ENCODE measurements at regions not wholly inside any gene's neighbourhood (a gene's known extent, or its start where the extent isn't known, plus 50 kb on each side); places are given as distances from the start of the nearest gene placed in this dataset.

DNA sequence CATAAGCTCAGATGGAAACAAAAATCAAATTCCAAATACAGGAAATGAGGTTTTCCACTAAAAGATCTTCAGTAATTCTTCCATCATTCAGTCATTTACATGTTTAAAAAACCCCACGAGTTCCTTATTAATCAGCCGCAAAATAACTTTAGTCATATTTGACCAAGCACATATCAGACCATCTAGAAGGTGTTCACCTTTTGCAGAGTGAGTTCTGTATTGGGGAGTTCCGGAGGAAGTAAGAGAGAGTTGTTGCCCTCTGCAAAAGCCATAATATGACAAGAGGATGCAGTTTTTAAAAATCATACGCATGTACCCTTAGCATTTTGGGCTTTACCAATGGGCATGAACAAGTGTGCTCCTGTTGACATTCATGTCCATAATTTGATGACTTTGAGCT, 61.6 kb downstream of the CCR1 start:
- DNase-seq (no peak), ATAC-seq (no peak)
- Mint-ChIP-seq H3K9me3 (peaks cover 0 to 5% of the 10 kb centered on the region in 2 donors), H3K27me3 (peaks cover 18% of the 10 kb centered on the region), H3K4me3 (no peak overlapping the region), H3K27ac (no peak overlapping the region), H3K4me1 (no peaks in the 10 kb centered on the region)

GRCh38 chr3:46146021-46146420, 62.1 kb downstream of the CCR1 start:
- Mint-ChIP-seq H3K4me3 (no peak overlapping the region), H3K9me3 (peaks cover 0 to 5% of the 10 kb centered on the region in 2 donors), H3K27me3 (peaks cover 18% of the 10 kb centered on the region), H3K27ac (no peak overlapping the region), H3K4me1 (no peaks in the 10 kb centered on the region)
- no peak for ATAC-seq
- DNase-seq, result no peak

GRCh38 chr3:46145147-46145546, 63.0 kb downstream of the CCR1 start:
- H3K4me3 Mint-ChIP-seq, result no peak overlapping the region
- ATAC-seq (no peak), DNase-seq (no peak)
- H3K9me3 Mint-ChIP-seq, result peaks cover 0 to 5% of the 10 kb centered on the region in 2 donors
- peaks cover 18% of the 10 kb centered on the region for H3K27me3 Mint-ChIP-seq
- H3K27ac Mint-ChIP-seq, result no peak overlapping the region
- no peaks in the 10 kb centered on the region for H3K4me1 Mint-ChIP-seq

DNA sequence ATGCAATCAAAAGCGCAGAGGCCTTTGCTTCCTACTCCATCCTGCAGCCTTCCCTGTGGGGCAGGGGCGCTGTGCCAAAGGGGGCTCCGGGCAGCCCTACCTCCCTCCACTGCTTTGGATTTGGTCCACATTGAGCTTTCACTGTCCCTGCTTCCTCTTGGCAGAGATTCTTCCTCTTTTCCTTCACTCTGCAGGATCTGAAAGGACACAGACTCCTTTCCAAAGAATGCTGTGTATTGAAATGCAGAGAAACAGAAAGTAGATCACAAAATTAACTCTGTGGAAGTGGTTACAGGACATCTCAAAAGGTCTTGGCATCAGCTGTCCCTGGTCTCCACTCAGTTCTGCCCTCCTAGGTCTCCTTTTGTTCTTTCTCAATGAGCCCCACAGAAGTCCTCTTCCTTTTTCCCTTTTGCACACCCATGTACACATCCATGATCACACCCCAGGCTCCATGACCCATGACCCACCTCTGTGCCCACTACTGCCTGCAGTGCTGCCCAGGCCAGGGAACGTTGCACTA, 64.1 kb downstream of the CCR1 start:
- ATAC-seq (no peak), DNase-seq (no peak)
- H3K4me1 Mint-ChIP-seq, result no peaks in the 10 kb centered on the region
- H3K27me3 Mint-ChIP-seq, result peaks cover 18% of the 10 kb centered on the region
- H3K27ac Mint-ChIP-seq, result peak overlapping the region in 1 of 2 donors; percentile 35
- H3K4me3 Mint-ChIP-seq, result no peak overlapping the region
- H3K9me3 Mint-ChIP-seq, result peaks cover 0 to 5% of the 10 kb centered on the region in 2 donors

DNA sequence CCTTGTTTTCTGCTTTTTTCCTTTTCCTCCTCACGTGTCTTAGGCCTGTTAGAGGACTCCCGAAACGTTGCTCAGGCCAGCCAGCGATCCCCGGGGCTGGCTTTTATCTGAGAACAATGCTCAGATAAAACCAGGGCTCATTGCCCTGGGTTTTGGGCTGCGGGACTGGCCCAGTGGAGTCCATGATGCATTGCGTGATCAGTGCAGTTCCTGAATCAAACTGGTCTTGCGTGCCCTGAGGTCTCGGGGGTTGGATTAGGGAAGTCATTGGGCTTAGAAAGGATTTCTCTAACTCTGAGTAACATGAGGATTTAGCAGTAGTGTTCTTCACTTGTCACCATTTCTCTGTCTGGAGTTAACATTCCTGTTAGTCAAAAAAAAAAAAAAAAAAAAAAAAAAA, 66.3 kb downstream of the CCR1 start:
- Mint-ChIP-seq H3K4me3 (no peak overlapping the region), H3K27me3 (peaks cover 18% of the 10 kb centered on the region), H3K27ac (no peak overlapping the region), H3K9me3 (no peaks in the 10 kb centered on the region), H3K4me1 (no peaks in the 10 kb centered on the region)
- DNase-seq (no peak), ATAC-seq (no peak)

DNA sequence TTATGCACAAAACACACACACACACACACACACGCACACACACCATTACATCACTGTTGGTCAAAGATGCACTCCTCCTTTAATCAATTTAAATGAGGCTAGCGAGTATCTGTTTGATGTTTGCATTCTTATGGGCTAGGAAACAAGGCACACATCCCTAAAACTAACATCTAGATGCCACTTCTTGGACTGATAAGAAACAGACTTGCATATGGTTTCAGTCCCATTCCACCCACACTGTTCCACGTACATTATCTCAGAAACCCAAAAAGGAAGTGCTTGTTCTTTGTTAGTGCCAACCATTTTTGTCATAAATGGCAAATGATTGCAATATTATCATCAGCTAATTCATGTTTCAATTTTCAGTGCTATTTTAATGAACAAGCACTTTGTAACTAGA, 69.5 kb downstream of the CCR1 start:
- H3K27ac Mint-ChIP-seq, result no peak overlapping the region
- H3K27me3 Mint-ChIP-seq, result peaks cover 6% of the 10 kb centered on the region
- ATAC-seq (no peak), DNase-seq (no peak)
- H3K9me3 Mint-ChIP-seq, result no peaks in the 10 kb centered on the region
- H3K4me1 Mint-ChIP-seq, result no peaks in the 10 kb centered on the region
- no peak overlapping the region for H3K4me3 Mint-ChIP-seq

- no peaks in the 10 kb centered on the region for H3K9me3 Mint-ChIP-seq
- no peak overlapping the region for H3K27ac Mint-ChIP-seq
- ATAC-seq (no peak), DNase-seq (no peak)
- no peaks in the 10 kb centered on the region for H3K27me3 Mint-ChIP-seq
- no peak overlapping the region for H3K4me3 Mint-ChIP-seq
- H3K4me1 Mint-ChIP-seq, result no peaks in the 10 kb centered on the region
These were observed 72.6 kb downstream of the CCR1 start for GRCh38 chr3:46135475-46135874.

GRCh38 chr3:46133285-46133684, 74.8 kb downstream of the CCR1 start:
- H3K4me1 Mint-ChIP-seq, result peaks cover 12% of the 10 kb centered on the region
- H3K9me3 Mint-ChIP-seq, result no peaks in the 10 kb centered on the region
- no peaks in the 10 kb centered on the region for H3K27me3 Mint-ChIP-seq
- ATAC-seq, result no peak
- H3K4me3 Mint-ChIP-seq, result no peak overlapping the region
- no peak overlapping the region for H3K27ac Mint-ChIP-seq
- DNase-seq, result no peak

DNA sequence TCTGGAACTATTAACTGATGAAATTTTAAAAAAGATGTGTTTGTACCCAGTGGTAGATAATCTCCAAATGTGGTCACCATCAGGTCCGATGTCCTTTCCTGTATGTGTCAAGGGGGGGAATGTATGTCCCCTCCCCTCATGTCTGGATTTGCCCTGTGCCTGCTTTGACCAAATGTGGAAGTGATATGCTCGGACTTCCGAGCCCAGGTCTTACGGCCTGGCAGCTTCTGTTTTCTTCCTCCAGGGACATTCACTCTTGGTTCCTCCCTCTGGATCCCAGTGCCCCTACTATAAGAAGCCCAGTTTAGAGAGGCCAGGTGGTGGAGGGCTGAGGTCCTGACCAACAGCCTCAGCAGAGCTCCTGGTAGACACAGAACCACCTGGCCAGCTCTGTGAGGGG, 75.5 kb downstream of the CCR1 start:
- Mint-ChIP-seq H3K4me3 (no peak overlapping the region), H3K9me3 (no peaks in the 10 kb centered on the region), H3K4me1 (peaks cover 12% of the 10 kb centered on the region), H3K27ac (no peak overlapping the region), H3K27me3 (peaks cover 3% of the 10 kb centered on the region)
- DNase-seq (no peak), ATAC-seq (no peak)

DNA sequence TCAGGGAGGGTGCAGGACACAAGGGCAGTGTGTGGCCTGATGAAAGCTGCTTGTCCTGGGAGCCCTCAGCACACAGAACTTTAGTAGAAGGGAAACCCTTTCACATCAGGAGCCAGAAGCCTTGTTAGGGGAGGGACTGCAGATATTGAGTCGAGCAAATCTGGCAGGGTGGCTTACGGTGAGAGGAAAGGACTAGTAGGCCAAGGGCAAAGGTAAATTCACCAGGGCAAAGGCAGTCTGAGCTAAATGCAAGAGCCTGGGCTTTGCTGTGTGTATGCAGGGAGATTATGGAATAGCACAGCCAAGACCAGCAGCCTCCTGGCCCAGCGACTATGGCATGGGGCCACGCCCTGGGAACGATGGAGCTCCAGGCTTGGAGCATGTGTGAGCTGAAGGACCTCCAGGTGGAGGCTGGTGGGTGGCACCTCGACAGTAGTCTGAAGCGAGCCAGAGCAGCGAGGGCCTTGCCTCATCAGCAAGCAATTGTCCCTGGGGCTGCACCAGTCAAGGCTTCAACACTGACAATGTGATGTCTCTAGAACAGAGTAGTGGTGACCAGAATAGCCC, 76.1 kb downstream of the CCR1 start:
- H3K27ac Mint-ChIP-seq, result no peak overlapping the region
- no peaks in the 10 kb centered on the region for H3K9me3 Mint-ChIP-seq
- no peak for DNase-seq
- peaks cover 9% of the 10 kb centered on the region for H3K27me3 Mint-ChIP-seq
- peaks cover 12% of the 10 kb centered on the region for H3K4me1 Mint-ChIP-seq
- H3K4me3 Mint-ChIP-seq, result no peak overlapping the region
- no peak for ATAC-seq

DNA sequence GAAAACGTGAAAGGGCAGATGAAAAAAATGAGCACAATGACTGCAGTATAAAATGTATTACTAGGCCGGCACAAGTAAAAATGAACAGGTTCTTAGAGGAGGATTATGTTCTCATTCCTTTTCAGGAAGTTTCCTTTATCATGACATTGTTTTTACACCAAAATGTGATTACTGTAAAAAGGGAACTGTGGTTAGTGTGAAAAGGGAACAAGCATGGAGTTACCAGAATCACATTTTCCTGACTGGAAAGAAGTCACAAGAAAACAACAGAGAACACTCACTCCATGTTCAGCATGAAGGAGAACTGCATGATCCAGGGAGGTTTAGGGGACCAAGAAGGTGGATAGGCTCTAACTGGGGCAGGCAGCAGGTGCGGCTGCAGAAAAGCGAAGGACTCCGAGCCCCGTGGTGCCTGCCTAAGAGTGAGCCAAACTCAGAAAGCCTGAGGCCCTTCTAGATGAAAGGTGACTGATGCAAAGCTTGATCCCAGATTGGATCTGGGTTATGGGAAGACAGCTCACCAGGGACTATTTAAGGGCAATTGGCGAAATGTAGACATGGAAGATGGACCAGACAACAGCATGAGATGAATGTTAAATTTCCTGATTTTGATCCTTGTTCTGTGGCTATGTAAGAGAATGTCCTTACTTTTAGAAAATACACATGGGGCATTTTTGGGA, 77.3 kb downstream of the CCR1 start:
- DNase-seq (no peak), ATAC-seq (no peak)
- peaks cover 12% of the 10 kb centered on the region for H3K4me1 Mint-ChIP-seq
- H3K27ac Mint-ChIP-seq, result no peak overlapping the region
- H3K9me3 Mint-ChIP-seq, result no peaks in the 10 kb centered on the region
- H3K27me3 Mint-ChIP-seq, result peaks cover 19% of the 10 kb centered on the region
- no peak overlapping the region for H3K4me3 Mint-ChIP-seq

DNA sequence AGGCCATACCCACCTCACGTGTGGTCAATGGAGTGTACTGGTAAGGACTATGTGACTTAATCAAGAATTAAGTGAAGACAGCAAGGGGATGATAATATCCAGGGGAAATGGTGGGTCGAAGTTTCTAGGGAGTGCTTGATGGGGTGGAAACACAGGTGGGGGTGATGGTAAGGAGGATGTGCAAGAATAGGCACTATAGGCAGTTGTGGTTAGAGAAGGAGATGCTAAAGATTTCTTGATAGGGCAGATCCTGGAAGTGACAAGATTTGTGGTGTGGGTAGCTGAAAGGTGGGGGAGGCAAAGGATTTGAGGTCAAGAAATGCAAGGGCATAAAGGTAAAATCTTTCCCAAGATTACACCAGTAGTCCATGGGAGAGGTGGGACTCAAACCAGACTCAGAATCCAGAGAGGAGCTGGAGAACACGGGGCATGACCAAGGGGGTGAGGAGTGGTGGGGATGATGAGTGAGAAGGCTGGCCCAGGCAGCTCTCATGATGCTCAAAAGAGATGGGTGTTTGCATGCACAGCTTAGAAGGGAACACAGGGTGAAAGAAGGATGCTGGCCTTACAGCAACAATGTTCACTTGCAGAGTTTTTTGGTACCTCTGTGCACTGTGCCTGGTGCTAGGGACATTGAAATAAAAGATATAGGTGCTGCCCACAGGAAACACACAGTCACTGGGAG, 78.4 kb downstream of the CCR1 start:
- no peak overlapping the region for H3K4me3 Mint-ChIP-seq
- H3K27me3 Mint-ChIP-seq, result peaks cover 28% of the 10 kb centered on the region
- DNase-seq (no peak), ATAC-seq (no peak)
- H3K4me1 Mint-ChIP-seq, result peaks cover 12% of the 10 kb centered on the region
- no peaks in the 10 kb centered on the region for H3K9me3 Mint-ChIP-seq
- H3K27ac Mint-ChIP-seq, result no peak overlapping the region

GRCh38 chr3:46127503-46127902, 80.6 kb downstream of the CCR1 start:
- no peak overlapping the region for H3K27ac Mint-ChIP-seq
- no peak for ATAC-seq
- DNase-seq, result no peak
- H3K4me1 Mint-ChIP-seq, result peaks cover 12% of the 10 kb centered on the region
- no peaks in the 10 kb centered on the region for H3K9me3 Mint-ChIP-seq
- peaks cover 35% of the 10 kb centered on the region for H3K27me3 Mint-ChIP-seq
- H3K4me3 Mint-ChIP-seq, result no peak overlapping the region

DNA sequence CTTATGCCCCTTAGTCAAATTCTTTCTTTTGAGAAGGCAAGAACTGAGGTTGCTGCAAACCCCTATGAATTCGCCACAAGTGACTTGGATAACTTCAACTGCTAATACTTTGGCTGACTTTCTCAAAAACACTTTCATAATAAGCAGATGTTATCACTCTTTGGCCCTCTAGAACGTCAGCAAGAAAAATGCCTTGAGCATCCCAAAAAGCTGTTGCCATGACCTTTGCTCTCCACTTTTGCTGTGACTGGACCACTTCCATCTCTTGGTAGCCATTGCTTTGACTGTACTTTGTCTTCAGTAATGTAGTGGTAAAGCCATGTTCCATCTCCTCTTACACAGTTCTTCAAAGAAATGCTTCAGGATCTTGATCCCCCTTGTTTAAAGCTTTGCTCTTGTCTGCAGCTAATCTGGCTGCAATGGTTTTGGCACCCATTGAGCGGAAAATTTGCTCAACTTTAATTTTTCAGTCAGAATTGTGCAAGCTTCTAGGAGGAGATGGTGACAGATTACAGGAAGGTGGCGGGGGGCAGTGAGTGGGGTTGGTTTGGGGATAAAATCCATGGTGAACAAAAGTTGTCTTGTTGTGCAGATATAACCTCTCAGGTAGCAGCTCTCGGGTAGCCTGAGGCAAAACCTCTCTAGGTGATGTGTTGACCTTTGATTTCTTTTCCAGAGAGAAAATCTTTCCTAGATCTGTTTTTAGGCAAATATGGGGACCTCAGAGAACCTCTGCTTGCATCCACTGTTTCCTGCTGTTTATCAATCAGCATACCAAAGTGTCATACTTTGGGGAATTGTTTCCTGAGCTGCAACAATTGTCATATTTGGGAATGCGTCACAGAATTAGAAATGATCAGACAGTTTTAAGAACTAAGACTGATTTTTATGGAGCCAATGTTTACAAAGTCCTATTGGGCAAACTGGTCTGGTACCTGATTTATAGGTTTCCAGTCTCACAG, 83.6 kb downstream of the CCR1 start:
- DNase-seq (no peak), ATAC-seq (no peak)
- H3K27me3 Mint-ChIP-seq, result peaks cover 56% of the 10 kb centered on the region
- H3K27ac Mint-ChIP-seq, result no peak overlapping the region
- H3K9me3 Mint-ChIP-seq, result no peaks in the 10 kb centered on the region
- peaks cover 5% of the 10 kb centered on the region for H3K4me1 Mint-ChIP-seq
- H3K4me3 Mint-ChIP-seq, result no peak overlapping the region

- Mint-ChIP-seq H3K9me3 (no peaks in the 10 kb centered on the region), H3K4me3 (no peak overlapping the region), H3K27me3 (peaks cover 59% of the 10 kb centered on the region), H3K4me1 (no peaks in the 10 kb centered on the region), H3K27ac (no peak overlapping the region)
- ATAC-seq (no peak), DNase-seq (no peak)
These were observed 84.5 kb downstream of the CCR1 start for GRCh38 chr3:46123646-46124045.

Data from stimulated activated naive CD8-positive, alpha-beta T cell treated with anti-CD3 and anti-CD28 coated beads, Interleukin-15, amount 100 ng/mL, for 72 hours (primary cell).